CD4-positive, alpha-beta T cell (primary cell): ENCODE measurements at regions not wholly inside any gene's neighbourhood (a gene's known extent, or its start where the extent isn't known, plus 50 kb on each side); places are given as distances from the start of the nearest gene placed in this dataset.

ENCODE experiments used
- ATAC-seq: fragments of 200-7000 bp; cut with Tn5 transposase; one replicate; pipeline ENCODE4 v1.10.0; 2022; ENCODE audit warnings: mild to moderate bottlenecking; ENCODE audit not compliant: poor library complexity
- CTCF ChIA-PET: fragments of 350-600 bp; sonication (Branson Sonifier 250); formaldehyde crosslinking; loops from one replicate; lab custom pipeline; 2021; ENCODE audit warnings: antibody characterized with exemption, inconsistent platforms; lab: Charles Lee
- POLR2A ChIA-PET: fragments of 350-600 bp; sonication (Branson Sonifier 250); formaldehyde crosslinking; loops from one replicate; lab custom pipeline; 2021; ENCODE audit warnings: antibody characterized with exemption, inconsistent platforms; lab: Charles Lee
- DNase-seq, 14 experiments: peaks; one replicate each; pipeline ENCODE4 v3.0.0-alpha.2; 2013 to 2020; ENCODE audit warnings: mixed read lengths in 2 of 14
- H3K27ac ChIP-seq, 2 donors: one replicate each; pipeline versions ENCODE4 v1.5.1 to v1.7.0; 2013; ENCODE audit warnings: low read length in 2 of 2, low read depth in 1 of 2, mild to moderate bottlenecking in 1 of 2
- H3K27me3 ChIP-seq, 2 experiments: 1 replicate in 1 of 2; 2 replicates in 1 of 2; pipeline versions ENCODE4 v1.6.1 to v1.7.0; 2013; ENCODE audit warnings: low read length in 2 of 2, control low read depth in 1 of 2, mild to moderate bottlenecking in 1 of 2, moderate library complexity in 1 of 2; ENCODE audit not compliant: insufficient read depth in 2 of 2, control insufficient read depth in 1 of 2
- H3K36me3 ChIP-seq: one replicate; pipeline ENCODE4 v1.6.1; 2013; ENCODE audit warnings: low read length, control low read depth; ENCODE audit not compliant: insufficient read depth
- H3K4me1 ChIP-seq: one replicate; pipeline ENCODE4 v1.6.1; 2013; ENCODE audit warnings: low read length, control low read depth; ENCODE audit not compliant: insufficient read depth
- H3K4me3 ChIP-seq: one replicate; pipeline ENCODE4 v1.5.1; 2013; ENCODE audit warnings: mild to moderate bottlenecking, low read length, moderate library complexity
- H3K9me3 ChIP-seq, 2 experiments: 1 replicate in 1 of 2; 2 replicates in 1 of 2; pipeline versions ENCODE4 v1.6.1 to v1.7.0; 2013; ENCODE audit warnings: low read length in 2 of 2, mild to moderate bottlenecking in 2 of 2, control low read depth in 1 of 2, moderate library complexity in 1 of 2; ENCODE audit not compliant: control insufficient read depth in 1 of 2, insufficient read depth in 1 of 2
- H3K27ac Mint-ChIP-seq: one replicate; pipeline ENCODE4 v1.8.0; 2020; ENCODE audit warnings: mixed read lengths
- H3K27me3 Mint-ChIP-seq: one replicate; pipeline ENCODE4 v1.8.0; 2021; ENCODE audit warnings: mixed read lengths
- H3K36me3 Mint-ChIP-seq: one replicate; pipeline ENCODE4 v1.8.0; 2021; ENCODE audit warnings: low read depth, mixed read lengths
- H3K4me1 Mint-ChIP-seq: one replicate; pipeline ENCODE4 v1.8.0; 2021; ENCODE audit warnings: low read depth, mixed read lengths
- H3K4me3 Mint-ChIP-seq: one replicate; pipeline ENCODE4 v1.8.0; 2020; ENCODE audit warnings: mild to moderate bottlenecking, mixed read lengths
- H3K9me3 Mint-ChIP-seq: one replicate; pipeline ENCODE4 v1.8.0; 2020; ENCODE audit warnings: mixed read lengths
- intact Hi-C, 2 experiments: fragments of 100-400 bp; cut with DNase I in 1 of 2; cut with micrococcal nuclease in 1 of 2; formaldehyde crosslinking; loops; one replicate each; pipeline versions ENCODE4 v1.15.1 to v1.9.0; 2023 to 2025; cut with DNase I, micrococcal nuclease
- TF ChIP-seq, protein P1 (sequence below): fragments of 200-600 bp; IDR thresholded peaks from one replicate; pipeline ENCODE4 v1.8.0; 2022; ENCODE audit warnings: antibody characterized with exemption, mild to moderate bottlenecking

DNA sequence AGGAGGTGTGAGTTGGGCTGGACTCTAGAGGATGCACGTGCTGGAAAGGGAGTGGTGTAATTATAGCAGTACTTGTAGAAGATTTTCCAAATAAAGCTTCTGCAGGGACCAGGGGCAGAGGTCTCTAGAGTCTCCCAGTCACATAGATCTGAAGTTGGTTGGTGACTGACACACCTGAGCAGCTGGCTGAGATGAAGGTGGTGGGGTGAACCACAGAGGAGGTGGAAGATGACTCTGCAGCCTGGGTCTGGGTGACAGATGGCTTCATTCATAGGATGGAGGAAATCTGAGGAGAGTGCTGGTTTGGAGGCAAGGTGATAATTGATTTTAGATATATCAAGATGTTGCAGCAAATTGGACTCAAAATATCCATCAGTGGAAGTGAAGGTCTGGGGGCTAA, 178.9 kb upstream of the IVNS1ABP start:
- POLR2A ChIA-PET = interaction anchor here (1.5 kb wide), 1 partner anchor 178 kb away, joined by 4 read pairs; the partner anchor contains the start of gene IVNS1ABP

DNA sequence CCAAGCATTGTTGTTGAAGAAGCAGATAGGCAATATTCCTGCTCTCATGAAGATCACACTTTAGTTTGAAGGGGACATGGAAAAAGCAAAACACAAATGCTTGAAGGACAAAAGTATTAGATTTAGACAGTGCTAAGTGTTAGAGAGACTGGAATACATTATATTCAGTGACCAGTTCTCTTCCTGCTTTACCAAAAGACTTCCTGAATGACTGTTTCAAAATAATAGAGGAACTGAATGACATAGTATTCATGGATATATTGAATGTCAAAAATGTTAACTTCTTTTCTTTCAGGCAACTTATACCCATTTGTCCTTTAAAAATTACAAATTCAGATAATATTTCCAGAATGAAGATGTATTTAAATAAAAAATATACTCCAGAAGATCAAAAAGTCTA, 178.0 kb upstream of the IVNS1ABP start:
- intact Hi-C loops = loop anchor here in 1 of 2 experiments (10.0 kb wide), 1 partner anchor 180 kb away; no protein-coding TSS in a partner anchor

More for the DNA sequence above, 178.9 kb upstream of the IVNS1ABP start:
- H3K27me3 Mint-ChIP-seq = no peaks in the 10 kb centered on the region
- H3K4me1 ChIP-seq = no peaks in the 10 kb centered on the region
- no peak overlapping the region for H3K27ac ChIP-seq
- TF ChIP-seq, protein P1, sequence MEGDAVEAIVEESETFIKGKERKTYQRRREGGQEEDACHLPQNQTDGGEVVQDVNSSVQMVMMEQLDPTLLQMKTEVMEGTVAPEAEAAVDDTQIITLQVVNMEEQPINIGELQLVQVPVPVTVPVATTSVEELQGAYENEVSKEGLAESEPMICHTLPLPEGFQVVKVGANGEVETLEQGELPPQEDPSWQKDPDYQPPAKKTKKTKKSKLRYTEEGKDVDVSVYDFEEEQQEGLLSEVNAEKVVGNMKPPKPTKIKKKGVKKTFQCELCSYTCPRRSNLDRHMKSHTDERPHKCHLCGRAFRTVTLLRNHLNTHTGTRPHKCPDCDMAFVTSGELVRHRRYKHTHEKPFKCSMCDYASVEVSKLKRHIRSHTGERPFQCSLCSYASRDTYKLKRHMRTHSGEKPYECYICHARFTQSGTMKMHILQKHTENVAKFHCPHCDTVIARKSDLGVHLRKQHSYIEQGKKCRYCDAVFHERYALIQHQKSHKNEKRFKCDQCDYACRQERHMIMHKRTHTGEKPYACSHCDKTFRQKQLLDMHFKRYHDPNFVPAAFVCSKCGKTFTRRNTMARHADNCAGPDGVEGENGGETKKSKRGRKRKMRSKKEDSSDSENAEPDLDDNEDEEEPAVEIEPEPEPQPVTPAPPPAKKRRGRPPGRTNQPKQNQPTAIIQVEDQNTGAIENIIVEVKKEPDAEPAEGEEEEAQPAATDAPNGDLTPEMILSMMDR = no peak
- H3K4me1 Mint-ChIP-seq = peaks cover 1% of the 10 kb centered on the region
- no peak overlapping the region for H3K4me3 Mint-ChIP-seq
- no peak overlapping the region for H3K4me3 ChIP-seq
- intact Hi-C loops = loop anchor here in 1 of 2 experiments (10.0 kb wide), 1 partner anchor 179 kb away; no protein-coding TSS in a partner anchor
- no peaks in the 10 kb centered on the region for H3K36me3 Mint-ChIP-seq
- no peaks in the 10 kb centered on the region for H3K9me3 ChIP-seq
- H3K27me3 ChIP-seq = no peaks in the 10 kb centered on the region
- DNase-seq (no peak), ATAC-seq (no peak)
- H3K27ac Mint-ChIP-seq = no peak overlapping the region
- no peaks in the 10 kb centered on the region for H3K36me3 ChIP-seq
- CTCF ChIA-PET = interaction anchor here (1.3 kb wide), 1 partner anchor 185 kb away, joined by 3 read pairs; no protein-coding TSS in a partner anchor
- no peaks in the 10 kb centered on the region for H3K9me3 Mint-ChIP-seq

DNA sequence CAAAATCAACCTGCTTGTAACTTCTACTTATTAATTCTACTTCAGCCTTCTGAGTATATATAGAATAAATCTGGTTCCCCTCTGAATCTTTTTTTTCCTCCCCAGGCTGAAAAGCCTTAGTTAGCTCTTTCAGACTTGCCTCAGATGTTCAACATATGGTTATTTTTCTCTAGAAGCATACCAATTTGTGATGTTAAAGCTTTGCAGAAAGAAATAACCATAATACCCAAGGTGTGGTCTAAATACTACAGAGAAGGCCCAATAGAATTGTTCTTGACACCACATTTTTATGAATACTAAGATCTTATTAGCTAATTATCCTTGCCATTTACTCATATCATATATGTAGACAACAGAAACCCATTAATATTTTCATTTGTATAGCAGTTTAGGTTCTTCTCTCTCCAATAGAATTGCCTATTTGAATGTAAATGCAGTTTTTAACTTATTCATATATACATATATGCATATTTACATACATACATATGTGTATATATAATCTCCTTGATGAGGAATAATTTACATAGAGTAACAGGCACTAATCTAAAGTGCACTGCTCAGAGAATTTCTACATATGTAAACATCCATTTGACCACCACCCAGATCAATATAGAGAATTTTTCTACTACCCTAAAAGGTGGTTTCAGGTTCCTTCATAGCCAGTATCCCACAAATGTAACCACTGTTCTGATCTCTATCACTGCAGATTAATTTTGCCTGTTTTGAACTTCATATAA, 175.2 kb upstream of the IVNS1ABP start:
- Mint-ChIP-seq H3K27me3 (no peaks in the 10 kb centered on the region), H3K4me3 (no peak overlapping the region), H3K27ac (no peak overlapping the region), H3K4me1 (no peaks in the 10 kb centered on the region), H3K9me3 (no peaks in the 10 kb centered on the region), H3K36me3 (no peaks in the 10 kb centered on the region)
- Histone ChIP-seq H3K36me3 (no peaks in the 10 kb centered on the region), H3K27me3 (no peaks in the 10 kb centered on the region), H3K9me3 (no peaks in the 10 kb centered on the region), H3K27ac (no peak overlapping the region), H3K4me1 (no peaks in the 10 kb centered on the region), H3K4me3 (no peak overlapping the region)
- ChIA-PET POLR2A (interaction anchor here (1.0 kb wide), 1 partner anchor 175 kb away, joined by 4 read pairs; the partner anchor contains the start of gene IVNS1ABP), CTCF (no interaction called here)
- TF ChIP-seq, protein P1 = no peak
- DNase-seq = no peak
- intact Hi-C loops = loop anchor here in 1 of 2 experiments (10.0 kb wide), 1 partner anchor 183 kb away; no protein-coding TSS in a partner anchor
- ATAC-seq = no peak

More for the DNA sequence above, 178.0 kb upstream of the IVNS1ABP start:
- Mint-ChIP-seq H3K27me3 (no peaks in the 10 kb centered on the region), H3K36me3 (no peaks in the 10 kb centered on the region), H3K27ac (no peak overlapping the region), H3K9me3 (no peaks in the 10 kb centered on the region), H3K4me3 (no peak overlapping the region), H3K4me1 (no peaks in the 10 kb centered on the region)
- H3K4me3 ChIP-seq = no peak overlapping the region
- CTCF ChIA-PET = no interaction called here
- no peaks in the 10 kb centered on the region for H3K27me3 ChIP-seq
- H3K27ac ChIP-seq = no peak overlapping the region
- DNase-seq (no peak), ATAC-seq (no peak)
- TF ChIP-seq, protein P1 = no peak
- POLR2A ChIA-PET = no interaction called here
- no peaks in the 10 kb centered on the region for H3K36me3 ChIP-seq
- H3K4me1 ChIP-seq = no peaks in the 10 kb centered on the region
- no peaks in the 10 kb centered on the region for H3K9me3 ChIP-seq
